H9 (cell line): ENCODE measurements at regions not wholly inside any gene's neighbourhood (a gene's known extent, or its start where the extent isn't known, plus 50 kb on each side); places are given as distances from the start of the nearest gene placed in this dataset.

Experiments used
- DNase-seq: peaks from one replicate; pipeline ENCODE4 v3.0.0-alpha.2; 2017
- H2AFZ ChIP-seq: one replicate; pipeline ENCODE4 v1.6.1; 2013; ENCODE audit warnings: mild to moderate bottlenecking, low read length, control low read depth, moderate library complexity
- H2AK5ac ChIP-seq: 2 replicates; pipeline ENCODE4 v1.6.1; 2013; ENCODE audit warnings: low read length, control low read depth, mixed read lengths; ENCODE audit not compliant: insufficient read length
- H2BK120ac ChIP-seq: one replicate; pipeline ENCODE4 v1.6.1; 2013; ENCODE audit warnings: low read depth, mild to moderate bottlenecking, low read length, control low read depth, inconsistent platforms; ENCODE audit not compliant: poor library complexity, severe bottlenecking
- H2BK12ac ChIP-seq: 2 replicates; pipeline ENCODE4 v1.6.1; 2013; ENCODE audit warnings: low read length, control low read depth, mixed read lengths, low read depth; ENCODE audit not compliant: insufficient read length
- H2BK15ac ChIP-seq: 2 replicates; pipeline ENCODE4 v1.6.1; 2013; ENCODE audit warnings: low read depth, low read length, control low read depth
- H2BK20ac ChIP-seq: one replicate; pipeline ENCODE4 v1.6.1; 2013; ENCODE audit warnings: low read depth, mild to moderate bottlenecking, low read length, control low read depth, inconsistent platforms; ENCODE audit not compliant: poor library complexity, severe bottlenecking
- H2BK5ac ChIP-seq: 2 replicates; pipeline ENCODE4 v1.6.1; 2013; ENCODE audit warnings: low read length, control low read depth, mixed read lengths; ENCODE audit not compliant: insufficient read length
- H3K14ac ChIP-seq: 2 replicates; pipeline ENCODE4 v1.6.1; 2013; ENCODE audit warnings: low read length, control low read depth; ENCODE audit not compliant: insufficient read depth
- H3K18ac ChIP-seq: 2 replicates; pipeline ENCODE4 v1.6.1; 2013; ENCODE audit warnings: low read depth, mild to moderate bottlenecking, mixed read lengths, low read length, control low read depth; ENCODE audit not compliant: insufficient read length
- H3K23ac ChIP-seq: 2 replicates; pipeline ENCODE4 v1.6.1; 2013; ENCODE audit warnings: low read length, control low read depth, mixed read lengths, low read depth; ENCODE audit not compliant: insufficient read length
- H3K23me2 ChIP-seq: 2 replicates; pipeline ENCODE4 v1.6.1; 2013; ENCODE audit warnings: low read depth, mild to moderate bottlenecking, mixed read lengths, low read length, control low read depth; ENCODE audit not compliant: insufficient read length, poor library complexity, severe bottlenecking
- H3K27ac ChIP-seq: 2 replicates; pipeline ENCODE4 v1.5.1; 2013; ENCODE audit warnings: low read length, control low read depth, mixed read lengths, low read depth; ENCODE audit not compliant: insufficient read length
- H3K27me3 ChIP-seq: 2 replicates; pipeline ENCODE4 v1.6.1; 2013; ENCODE audit warnings: low read length, control low read depth, inconsistent platforms; ENCODE audit not compliant: insufficient read depth
- H3K4ac ChIP-seq: 2 replicates; pipeline ENCODE4 v1.6.1; 2013; ENCODE audit warnings: low read depth, mild to moderate bottlenecking, control low read depth, inconsistent platforms, low read length, moderate library complexity
- H3K4me1 ChIP-seq: 2 replicates; pipeline ENCODE4 v1.6.1; 2013; ENCODE audit warnings: low read length, control low read depth, inconsistent platforms; ENCODE audit not compliant: insufficient read depth
- H3K4me2 ChIP-seq: 2 replicates; pipeline ENCODE4 v1.6.1; 2013; ENCODE audit warnings: low read length, control low read depth, mixed read lengths; ENCODE audit not compliant: insufficient read length, insufficient read depth
- H3K56ac ChIP-seq: 2 replicates; pipeline ENCODE4 v1.6.1; 2013; ENCODE audit warnings: low read depth, mild to moderate bottlenecking, mixed read lengths, low read length, control low read depth; ENCODE audit not compliant: insufficient read length
- H3K79me1 ChIP-seq: 2 replicates; pipeline ENCODE4 v1.6.1; 2013; ENCODE audit warnings: low read depth, mild to moderate bottlenecking, moderate library complexity, low read length, control low read depth, inconsistent platforms; ENCODE audit not compliant: insufficient read depth, poor library complexity, severe bottlenecking
- H3K79me2 ChIP-seq: 2 replicates; pipeline ENCODE4 v1.6.1; 2013; ENCODE audit warnings: low read length, control low read depth, inconsistent platforms; ENCODE audit not compliant: insufficient read depth
- H3K9ac ChIP-seq: 2 replicates; pipeline ENCODE4 v1.6.1; 2013; ENCODE audit warnings: low read length, control low read depth, mixed read lengths; ENCODE audit not compliant: insufficient read length; ENCODE audit errors: extremely low read depth
- H3K9me3 ChIP-seq: one replicate; pipeline ENCODE4 v1.6.1; 2013; ENCODE audit warnings: low read depth, low read length, inconsistent platforms; ENCODE audit not compliant: control insufficient read depth
- H3T11ph ChIP-seq: one replicate; pipeline ENCODE4 v1.6.1; 2013; ENCODE audit warnings: mild to moderate bottlenecking, low read length, control low read depth, inconsistent platforms
- H4K20me1 ChIP-seq: one replicate; pipeline ENCODE4 v1.6.1; 2013; ENCODE audit not compliant: control insufficient read depth, insufficient read length, insufficient read depth
- H4K5ac ChIP-seq: 2 replicates; pipeline ENCODE4 v1.6.1; 2013; ENCODE audit warnings: low read depth, mild to moderate bottlenecking, mixed read lengths, low read length, control low read depth; ENCODE audit not compliant: insufficient read length
- H4K8ac ChIP-seq: replicated peaks from 2 replicates; pipeline ENCODE4 v1.6.1; 2013; ENCODE audit warnings: low read length, control low read depth, mixed read lengths, low read depth; ENCODE audit not compliant: insufficient read length
- H4K91ac ChIP-seq: 2 replicates; pipeline ENCODE4 v1.6.1; 2013; ENCODE audit warnings: low read depth, mild to moderate bottlenecking, moderate library complexity, mixed read lengths, low read length, control low read depth; ENCODE audit not compliant: insufficient read length
- H3K27ac Mint-ChIP-seq, 3 experiments: 2 replicates in 2 of 3; 3 replicates in 1 of 3; pipeline ENCODE4 v1.8.0; 2020 to 2021; ENCODE audit warnings: mixed read lengths in 3 of 3, mild to moderate bottlenecking in 1 of 3, moderate library complexity in 1 of 3
- H3K27me3 Mint-ChIP-seq: 2 replicates; pipeline ENCODE4 v1.8.0; 2021; ENCODE audit warnings: low read depth, mild to moderate bottlenecking, moderate library complexity, mixed read lengths
- H3K36me3 Mint-ChIP-seq, 3 experiments: 2 replicates in 2 of 3; 3 replicates in 1 of 3; pipeline ENCODE4 v1.8.0; 2020 to 2021; ENCODE audit warnings: low read depth in 3 of 3, mixed read lengths in 3 of 3; ENCODE audit not compliant: insufficient read depth in 1 of 3
- H3K4me1 Mint-ChIP-seq, 2 experiments: 2 replicates each; pipeline ENCODE4 v1.8.0; 2020; ENCODE audit warnings: mixed read lengths in 2 of 2
- H3K4me3 Mint-ChIP-seq, 2 experiments: 2 replicates in 1 of 2; 3 replicates in 1 of 2; pipeline ENCODE4 v1.8.0; 2020 to 2021; ENCODE audit warnings: mild to moderate bottlenecking in 2 of 2, mixed read lengths in 2 of 2, moderate library complexity in 1 of 2
- H3K9me3 Mint-ChIP-seq, 2 experiments: 2 replicates in 1 of 2; 3 replicates in 1 of 2; pipeline ENCODE4 v1.8.0; 2020; ENCODE audit warnings: mild to moderate bottlenecking in 2 of 2, mixed read lengths in 2 of 2, moderate library complexity in 1 of 2
- TF ChIP-seq, protein P1 (sequence below): fragments of 200-600 bp; sonication (generic); conservative IDR thresholded peaks from 3 replicates; pipeline ENCODE4 v1.8.0; 2021; ENCODE audit warnings: antibody characterized with exemption, mild to moderate bottlenecking

DNA sequence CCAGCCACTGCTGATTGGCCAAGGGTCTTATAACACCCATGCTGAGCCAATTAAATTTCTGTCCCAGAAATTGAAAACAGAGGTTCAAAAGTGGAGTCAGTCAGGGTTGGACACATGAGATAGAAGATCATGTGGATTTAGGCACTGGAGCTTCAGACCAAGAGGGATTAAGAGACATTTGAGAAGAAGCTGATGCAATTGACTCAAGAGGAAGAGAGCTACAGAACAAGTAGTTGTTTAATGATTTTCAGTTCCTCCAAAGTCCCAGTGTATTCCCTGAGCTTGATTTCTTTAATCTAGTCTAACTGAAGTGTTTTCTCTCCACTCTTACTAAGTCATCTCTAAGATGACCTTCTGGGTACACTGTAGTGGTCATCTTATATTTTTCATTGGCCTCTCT is 227.1 kb downstream of the DUSP10 start:
- H3K36me3 Mint-ChIP-seq = no peaks in the 10 kb centered on the region
- no peak for DNase-seq
- H2BK120ac ChIP-seq = no peak overlapping the region
- no peak overlapping the region for H4K8ac ChIP-seq
- TF ChIP-seq, protein P1, sequence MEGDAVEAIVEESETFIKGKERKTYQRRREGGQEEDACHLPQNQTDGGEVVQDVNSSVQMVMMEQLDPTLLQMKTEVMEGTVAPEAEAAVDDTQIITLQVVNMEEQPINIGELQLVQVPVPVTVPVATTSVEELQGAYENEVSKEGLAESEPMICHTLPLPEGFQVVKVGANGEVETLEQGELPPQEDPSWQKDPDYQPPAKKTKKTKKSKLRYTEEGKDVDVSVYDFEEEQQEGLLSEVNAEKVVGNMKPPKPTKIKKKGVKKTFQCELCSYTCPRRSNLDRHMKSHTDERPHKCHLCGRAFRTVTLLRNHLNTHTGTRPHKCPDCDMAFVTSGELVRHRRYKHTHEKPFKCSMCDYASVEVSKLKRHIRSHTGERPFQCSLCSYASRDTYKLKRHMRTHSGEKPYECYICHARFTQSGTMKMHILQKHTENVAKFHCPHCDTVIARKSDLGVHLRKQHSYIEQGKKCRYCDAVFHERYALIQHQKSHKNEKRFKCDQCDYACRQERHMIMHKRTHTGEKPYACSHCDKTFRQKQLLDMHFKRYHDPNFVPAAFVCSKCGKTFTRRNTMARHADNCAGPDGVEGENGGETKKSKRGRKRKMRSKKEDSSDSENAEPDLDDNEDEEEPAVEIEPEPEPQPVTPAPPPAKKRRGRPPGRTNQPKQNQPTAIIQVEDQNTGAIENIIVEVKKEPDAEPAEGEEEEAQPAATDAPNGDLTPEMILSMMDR = no peak
- H3K4me1 ChIP-seq = no peaks in the 10 kb centered on the region; the same call in 1 of the 2 replicates
- no peak overlapping the region for H3K18ac ChIP-seq
- H3K56ac ChIP-seq = no peak overlapping the region
- H3K23ac ChIP-seq = no peak overlapping the region
- no peak overlapping the region for H3K27ac Mint-ChIP-seq
- no peaks in the 10 kb centered on the region for H3K79me2 ChIP-seq
- H2AK5ac ChIP-seq = no peak overlapping the region
- no peaks in the 10 kb centered on the region for H3K27me3 ChIP-seq
- H3K9me3 Mint-ChIP-seq = no peaks in the 10 kb centered on the region
- H3K9me3 ChIP-seq = no peaks in the 10 kb centered on the region
- H2BK20ac ChIP-seq = no peak overlapping the region
- no peak overlapping the region for H4K91ac ChIP-seq
- no peak overlapping the region for H3K27ac ChIP-seq
- H3K79me1 ChIP-seq = no peaks in the 10 kb centered on the region
- H3K4me1 Mint-ChIP-seq = peaks cover 5% of the 10 kb centered on the region in 2 experiments; a peak in 2 of 4 replicates
- H3K23me2 ChIP-seq = no peaks in the 10 kb centered on the region
- no peak overlapping the region for H2BK12ac ChIP-seq
- H3K9ac ChIP-seq = no peak overlapping the region
- no peak overlapping the region for H3K14ac ChIP-seq
- H2BK5ac ChIP-seq = no peak overlapping the region
- no peak overlapping the region for H3K4ac ChIP-seq
- H4K5ac ChIP-seq = no peak overlapping the region
- no peaks in the 10 kb centered on the region for H4K20me1 ChIP-seq
- no peaks in the 10 kb centered on the region for H3K27me3 Mint-ChIP-seq
- no peak overlapping the region for H3K4me2 ChIP-seq
- no peak overlapping the region for H3K4me3 Mint-ChIP-seq
- H2BK15ac ChIP-seq = no peak overlapping the region
- H2AFZ ChIP-seq = no peak overlapping the region
- no peak overlapping the region for H3T11ph ChIP-seq
